Smooth muscle cell (in vitro differentiated cells): ENCODE measurements at regions not wholly inside any gene's neighbourhood (a gene's known extent, or its start where the extent isn't known, plus 50 kb on each side); places are given as distances from the start of the nearest gene placed in this dataset.

Source experiments
- DNase-seq: peaks from one replicate; lab custom pipeline; 2025; ENCODE audit not compliant: unreplicated experiment; lab: John Stamatoyannopoulos, UW
- H2AFZ ChIP-seq: fragments of 200-600 bp; sonication (generic); 2 replicates; pipeline ENCODE4 v1.6.0; 2016; ENCODE audit warnings: antibody characterized with exemption, low read depth, mild to moderate bottlenecking
- H3F3A ChIP-seq: fragments of 200-600 bp; sonication (generic); 2 replicates; pipeline ENCODE4 v1.6.0; 2017; ENCODE audit warnings: antibody characterized with exemption, low read depth
- H3K27ac ChIP-seq: fragments of 200-600 bp; sonication (generic); 2 replicates; pipeline ENCODE4 v1.5.1; 2016; ENCODE audit warnings: low read depth, mild to moderate bottlenecking
- H3K27me3 ChIP-seq: fragments of 200-600 bp; sonication (generic); 2 replicates; pipeline ENCODE4 v1.6.1; 2016; ENCODE audit warnings: low read depth, mild to moderate bottlenecking
- H3K36me3 ChIP-seq: fragments of 200-600 bp; sonication (generic); 2 replicates; pipeline ENCODE4 v1.5.1; 2016; ENCODE audit warnings: low read depth
- H3K4me1 ChIP-seq: fragments of 200-600 bp; sonication (generic); 2 replicates; pipeline ENCODE4 v1.5.1; 2016; ENCODE audit warnings: low read depth
- H3K4me2 ChIP-seq: fragments of 200-600 bp; sonication (generic); 2 replicates; pipeline ENCODE4 v1.6.0; 2016; ENCODE audit warnings: mild to moderate bottlenecking
- H3K4me3 ChIP-seq: fragments of 200-600 bp; sonication (generic); 2 replicates; pipeline ENCODE4 v1.5.1; 2016; ENCODE audit warnings: mild to moderate bottlenecking
- H3K79me2 ChIP-seq: fragments of 200-600 bp; sonication (generic); 2 replicates; pipeline ENCODE4 v1.6.0; 2016; ENCODE audit warnings: low read depth, mild to moderate bottlenecking
- H3K9ac ChIP-seq: fragments of 200-600 bp; sonication (generic); 2 replicates; pipeline ENCODE4 v1.6.0; 2016; ENCODE audit warnings: low read depth
- H3K9me3 ChIP-seq: fragments of 200-600 bp; sonication (generic); replicated peaks from 2 replicates; pipeline ENCODE4 v1.5.1; 2016; ENCODE audit warnings: low read depth
- H4K20me1 ChIP-seq: fragments of 200-600 bp; sonication (generic); 2 replicates; pipeline ENCODE4 v1.6.0; 2016; ENCODE audit warnings: low read depth
- WGBS: methylation state at CpG from one replicate; pipeline ENCODE4 v1.1.7; 2016; ENCODE audit warnings: low lambda C conversion rate; 5-methylcytosine and 5-hydroxymethylcytosine counted together
- TF ChIP-seq, protein P1 (sequence below): fragments of 200-600 bp; sonication (generic); IDR thresholded peaks from 2 replicates; pipeline ENCODE4 v1.5.1; 2017; ENCODE audit warnings: borderline replicate concordance, mild to moderate bottlenecking, antibody characterized with exemption; ENCODE audit not compliant: insufficient read depth, poor library complexity, severe bottlenecking

DNA sequence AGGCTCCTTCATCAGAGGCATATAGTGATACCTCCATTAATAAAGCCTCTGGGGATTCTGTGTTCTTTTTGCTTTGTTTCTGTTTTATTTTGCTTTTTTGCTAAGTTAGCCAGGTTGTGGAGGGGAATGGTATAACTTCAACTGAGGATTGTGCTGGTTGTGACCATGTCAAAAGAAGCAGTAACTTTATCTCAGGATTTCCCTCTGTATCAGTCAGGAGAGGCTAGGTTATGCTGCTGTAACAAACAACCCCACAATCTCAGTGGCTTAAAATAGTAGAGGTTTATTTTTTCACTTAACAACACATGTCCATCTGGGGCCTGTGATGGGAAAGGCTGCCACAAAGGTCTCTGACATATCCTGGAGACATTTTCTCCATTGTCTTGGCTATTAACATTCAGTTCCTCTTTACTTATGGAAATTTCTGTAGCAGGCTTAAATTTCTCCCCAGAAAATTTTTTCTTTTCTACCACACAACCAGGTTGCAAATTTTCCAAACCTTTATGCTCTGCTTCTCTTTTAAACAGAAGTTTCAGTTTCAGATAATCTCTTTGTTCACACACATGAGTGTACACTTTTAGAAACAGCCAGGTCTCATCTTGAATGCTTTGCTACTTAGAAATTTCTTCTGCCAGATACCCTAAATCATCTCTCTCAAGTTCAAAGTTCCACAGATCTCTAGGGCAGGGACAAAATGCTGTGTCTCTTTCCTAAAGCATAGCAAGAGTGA, 64.7 kb downstream of the UCHL1 start:
- no peaks in the 10 kb centered on the region for H3K36me3 ChIP-seq
- H3K27ac ChIP-seq: no peak overlapping the region
- H3K79me2 ChIP-seq: no peaks in the 10 kb centered on the region
- H3K27me3 ChIP-seq: no peaks in the 10 kb centered on the region
- DNase-seq: no peak
- H2AFZ ChIP-seq: no peak overlapping the region
- TF ChIP-seq, protein P1, sequence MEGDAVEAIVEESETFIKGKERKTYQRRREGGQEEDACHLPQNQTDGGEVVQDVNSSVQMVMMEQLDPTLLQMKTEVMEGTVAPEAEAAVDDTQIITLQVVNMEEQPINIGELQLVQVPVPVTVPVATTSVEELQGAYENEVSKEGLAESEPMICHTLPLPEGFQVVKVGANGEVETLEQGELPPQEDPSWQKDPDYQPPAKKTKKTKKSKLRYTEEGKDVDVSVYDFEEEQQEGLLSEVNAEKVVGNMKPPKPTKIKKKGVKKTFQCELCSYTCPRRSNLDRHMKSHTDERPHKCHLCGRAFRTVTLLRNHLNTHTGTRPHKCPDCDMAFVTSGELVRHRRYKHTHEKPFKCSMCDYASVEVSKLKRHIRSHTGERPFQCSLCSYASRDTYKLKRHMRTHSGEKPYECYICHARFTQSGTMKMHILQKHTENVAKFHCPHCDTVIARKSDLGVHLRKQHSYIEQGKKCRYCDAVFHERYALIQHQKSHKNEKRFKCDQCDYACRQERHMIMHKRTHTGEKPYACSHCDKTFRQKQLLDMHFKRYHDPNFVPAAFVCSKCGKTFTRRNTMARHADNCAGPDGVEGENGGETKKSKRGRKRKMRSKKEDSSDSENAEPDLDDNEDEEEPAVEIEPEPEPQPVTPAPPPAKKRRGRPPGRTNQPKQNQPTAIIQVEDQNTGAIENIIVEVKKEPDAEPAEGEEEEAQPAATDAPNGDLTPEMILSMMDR: no peak
- no peak overlapping the region for H3K4me3 ChIP-seq
- H3K9me3 ChIP-seq: no peaks in the 10 kb centered on the region
- no peaks in the 10 kb centered on the region for H3F3A ChIP-seq
- no peaks in the 10 kb centered on the region for H4K20me1 ChIP-seq
- H3K4me1 ChIP-seq: peaks cover 3% of the 10 kb centered on the region
- no peak overlapping the region for H3K9ac ChIP-seq
- H3K4me2 ChIP-seq: no peak overlapping the region

DNA sequence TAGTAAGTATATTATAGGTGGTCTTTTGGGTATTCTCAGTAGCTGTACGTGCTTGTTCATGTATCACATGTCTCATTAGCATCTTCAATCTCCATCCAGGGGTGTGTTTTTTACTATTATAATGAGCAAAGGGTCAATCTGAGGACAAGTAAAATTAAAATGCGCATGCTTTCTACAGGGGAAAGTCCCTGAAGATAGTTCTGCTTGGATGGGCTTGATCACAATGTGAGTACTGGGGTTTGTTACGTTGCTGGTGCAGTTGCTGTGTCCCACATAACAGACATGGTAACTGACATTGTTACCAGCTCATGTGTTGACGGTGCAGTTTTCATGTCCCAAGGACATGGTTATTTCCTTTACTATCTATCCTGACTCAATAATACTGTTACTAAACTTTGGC, 65.9 kb downstream of the UCHL1 start:
- Histone ChIP-seq H3K36me3 (no peaks in the 10 kb centered on the region), H3K79me2 (no peaks in the 10 kb centered on the region), H2AFZ (no peak overlapping the region), H3K27me3 (no peaks in the 10 kb centered on the region), H3K9me3 (no peaks in the 10 kb centered on the region), H3K4me2 (no peak overlapping the region), H3K9ac (no peak overlapping the region), H4K20me1 (no peaks in the 10 kb centered on the region), H3F3A (no peaks in the 10 kb centered on the region), H3K4me1 (peaks cover 4% of the 10 kb centered on the region), H3K27ac (no peak overlapping the region), H3K4me3 (no peak overlapping the region)
- WGBS: 97% methylated on average over 4 of the region's 4 CpGs
- TF ChIP-seq, protein P1: no peak
- DNase-seq: no peak

DNA sequence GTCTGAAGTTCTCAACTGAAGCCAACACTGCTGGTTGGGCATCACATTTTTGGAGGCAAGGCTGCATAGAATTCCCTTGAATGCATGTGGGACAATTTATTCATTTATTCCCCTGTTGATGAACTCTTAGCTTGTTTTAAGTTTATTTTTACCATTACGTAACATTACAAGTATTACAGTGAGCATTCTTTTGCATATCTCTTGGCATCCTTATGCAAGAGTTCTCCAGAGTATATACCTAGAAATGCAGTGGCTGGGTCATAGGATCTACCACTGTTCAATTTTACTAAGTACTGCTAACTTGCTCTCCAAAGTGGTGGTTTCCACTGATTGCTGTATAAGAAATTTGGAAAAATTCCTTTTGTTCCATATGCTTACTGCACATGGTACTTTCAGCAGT, 66.5 kb downstream of the UCHL1 start:
- Histone ChIP-seq H3K4me2 (no peak overlapping the region), H3K27ac (no peak overlapping the region), H3F3A (no peaks in the 10 kb centered on the region), H3K36me3 (no peaks in the 10 kb centered on the region), H3K4me1 (peaks cover 4% of the 10 kb centered on the region), H2AFZ (no peak overlapping the region), H3K9me3 (no peaks in the 10 kb centered on the region), H3K9ac (no peak overlapping the region), H3K79me2 (no peaks in the 10 kb centered on the region), H3K4me3 (no peak overlapping the region), H4K20me1 (no peaks in the 10 kb centered on the region), H3K27me3 (no peaks in the 10 kb centered on the region)
- TF ChIP-seq, protein P1: no peak
- DNase-seq: no peak
- 100% methylated on average over 1 of the region's 1 CpG for WGBS

DNA sequence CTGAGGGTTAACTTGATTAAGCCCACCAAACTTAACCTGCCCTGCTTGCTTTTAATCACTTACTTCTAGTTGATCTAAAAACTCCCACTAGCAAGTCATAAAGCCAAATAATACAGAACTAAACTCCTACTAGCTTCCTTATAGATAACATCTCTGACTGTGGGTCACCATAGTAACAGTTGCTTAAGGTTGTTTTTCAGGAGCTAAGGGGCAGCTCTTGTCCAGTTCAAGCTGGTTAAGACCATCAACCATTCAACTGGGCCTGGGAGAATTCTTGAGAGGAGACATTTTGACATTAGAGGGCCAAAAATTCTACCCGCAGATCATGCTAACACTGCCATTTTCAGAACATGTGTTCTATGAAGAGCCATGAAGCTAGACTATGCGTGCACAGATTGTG, 67.0 kb downstream of the UCHL1 start:
- Histone ChIP-seq H3K4me1 (peaks cover 4% of the 10 kb centered on the region), H3K27me3 (no peaks in the 10 kb centered on the region), H2AFZ (no peak overlapping the region), H3K4me2 (no peak overlapping the region), H4K20me1 (no peaks in the 10 kb centered on the region), H3F3A (no peaks in the 10 kb centered on the region), H3K79me2 (no peaks in the 10 kb centered on the region), H3K27ac (no peak overlapping the region), H3K9ac (no peak overlapping the region), H3K9me3 (no peaks in the 10 kb centered on the region), H3K36me3 (no peaks in the 10 kb centered on the region), H3K4me3 (no peak overlapping the region)
- no peak for DNase-seq
- 94% methylated on average over 2 of the region's 2 CpGs for WGBS
- TF ChIP-seq, protein P1: no peak
